SK-N-MC (cell line): ENCODE measurements at regions not wholly inside any gene's neighbourhood (a gene's known extent, or its start where the extent isn't known, plus 50 kb on each side); places are given as distances from the start of the nearest gene placed in this dataset.

Experiments used
- EZH2 ChIP-seq: fragments of 200-600 bp; sonication (generic); IDR thresholded peaks from one replicate; pipeline ENCODE4 v1.6.1; 2017; ENCODE audit warnings: antibody characterized with exemption
- FOXP2 ChIP-seq: optimal IDR thresholded peaks from 2 replicates; pipeline ENCODE3; 2011; ENCODE audit warnings: mild to moderate bottlenecking, moderate library complexity; ENCODE audit not compliant: insufficient read depth; ENCODE audit errors: extremely low read length, control extremely low read depth
- POLR2AphosphoS5 ChIP-seq: IDR thresholded peaks from 2 replicates; pipeline ENCODE4 v1.6.1; 2012; ENCODE audit warnings: mild to moderate bottlenecking, low read depth, low read length, borderline replicate concordance

- TF ChIP-seq EZH2 (no peak), POLR2AphosphoS5 (no peak), FOXP2 (no peak)
Observed at GRCh38 chr6:79420054-79420453, 117.2 kb downstream of the LCA5 start.
